HG03460 (cell line): ENCODE measurements at regions not wholly inside any gene's neighbourhood (a gene's known extent, or its start where the extent isn't known, plus 50 kb on each side); places are given as distances from the start of the nearest gene placed in this dataset.
"Not testable (repeated sequence)": the region's sequence is repeated elsewhere in the genome, so short reads cannot be mapped to it uniquely, and the experiment has no call there.

ENCODE experiments used
- ATAC-seq: cut with Tn5 transposase; IDR thresholded peaks from one replicate; pipeline ENCODE4 v1.9.1; 2021; ENCODE audit not compliant: unreplicated experiment

DNA sequence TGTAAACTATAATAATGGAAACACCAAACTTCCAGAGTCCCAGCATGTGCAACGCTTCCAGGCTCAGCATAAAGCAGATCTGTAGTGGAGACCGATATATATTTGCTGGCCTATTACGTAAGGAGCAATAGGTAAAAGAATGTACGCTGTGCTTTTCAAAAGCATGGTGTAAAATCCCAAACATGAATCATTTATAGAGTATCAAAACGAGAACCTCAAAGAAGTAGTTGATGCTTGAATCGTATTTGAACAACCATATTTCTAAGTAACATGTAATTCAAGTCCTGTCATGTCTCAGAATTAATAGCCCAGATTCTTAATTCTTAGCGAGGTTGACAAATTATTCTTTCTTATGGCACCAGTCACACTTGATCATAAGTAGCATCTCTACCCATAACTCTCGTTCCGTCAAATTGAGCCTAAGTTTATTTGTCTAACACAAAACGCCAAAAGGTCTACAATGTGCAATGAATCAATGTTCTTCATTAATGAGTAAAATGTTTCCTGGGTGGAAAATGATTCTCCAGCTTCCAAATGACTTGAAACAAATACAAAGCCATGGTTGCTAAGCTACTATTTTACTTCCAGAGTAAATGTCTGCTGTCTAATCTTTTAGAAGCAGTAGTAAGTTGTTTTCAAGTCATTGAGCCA, 811.5 kb upstream of the FRG1 start:
- ATAC-seq: no peak

DNA sequence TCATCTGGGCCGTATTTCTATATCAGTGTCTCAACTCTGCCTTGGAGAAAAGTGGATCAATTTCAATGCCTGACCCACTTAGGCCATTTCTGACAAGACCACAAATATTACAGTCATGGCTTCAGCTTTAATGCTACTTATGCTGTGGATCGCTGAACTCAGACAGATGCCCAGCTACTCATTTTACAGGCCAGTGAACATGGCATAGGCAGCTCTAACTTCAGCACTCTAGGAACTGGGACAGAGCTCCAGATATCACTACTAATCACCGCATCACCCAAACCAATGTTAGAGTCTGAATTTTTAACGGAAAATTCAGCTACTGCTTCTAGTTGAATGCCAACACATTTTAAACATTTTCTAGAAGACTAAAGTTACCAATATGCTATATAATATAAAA, 809.6 kb upstream of the FRG1 start:
- no peak for ATAC-seq

DNA sequence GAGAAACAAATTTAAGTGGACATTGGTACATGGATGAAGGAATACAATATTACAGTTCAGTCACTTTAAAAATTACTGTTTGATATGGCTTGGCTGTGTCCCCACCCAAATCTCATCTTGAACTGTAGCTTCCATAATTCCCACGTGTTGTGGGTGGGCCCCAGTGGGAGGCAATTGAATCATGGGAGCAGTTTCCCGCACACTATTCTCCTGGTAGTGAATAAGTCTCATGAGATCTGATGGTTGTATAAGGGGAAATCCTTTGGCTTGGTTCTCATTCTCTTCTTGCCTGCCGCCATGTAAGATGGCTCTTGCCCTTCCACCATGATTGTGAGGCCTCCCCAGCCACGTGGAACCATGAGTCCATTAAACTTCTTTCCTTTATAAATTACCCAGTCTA, 804.2 kb upstream of the FRG1 start:
- no peak for ATAC-seq

DNA sequence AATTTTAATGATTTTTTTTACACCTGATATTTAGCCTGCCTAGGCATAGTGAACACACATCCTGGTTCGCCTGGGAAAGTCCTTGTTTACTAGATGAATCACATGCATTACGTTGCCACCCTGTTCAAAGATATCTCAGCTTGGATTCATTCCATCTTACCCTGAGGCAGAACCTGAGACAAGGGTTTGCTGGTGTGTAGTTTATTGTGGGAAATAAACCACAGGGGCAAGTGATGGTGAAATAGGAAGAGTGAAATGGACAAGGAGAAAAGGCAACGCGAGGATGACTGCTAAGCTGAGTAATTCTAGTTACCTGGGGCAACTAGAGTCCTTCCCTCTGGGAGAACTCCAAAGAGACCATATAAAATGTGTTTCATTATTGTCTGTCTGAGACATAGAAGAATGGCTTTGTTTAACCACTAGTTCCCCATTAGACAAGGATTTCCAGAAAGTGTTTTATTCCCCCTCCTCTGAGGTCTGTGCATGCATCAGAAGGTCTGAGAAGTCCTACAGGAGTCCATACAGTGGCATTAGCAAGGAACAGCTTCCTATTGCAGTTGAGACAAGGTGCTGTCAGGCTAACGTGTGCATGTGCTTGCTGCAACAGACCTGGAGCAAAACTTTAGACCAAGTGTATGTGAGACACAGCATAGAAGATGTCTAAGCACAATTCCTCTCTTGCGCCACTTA, 797.3 kb upstream of the FRG1 start:
- ATAC-seq: no peak

DNA sequence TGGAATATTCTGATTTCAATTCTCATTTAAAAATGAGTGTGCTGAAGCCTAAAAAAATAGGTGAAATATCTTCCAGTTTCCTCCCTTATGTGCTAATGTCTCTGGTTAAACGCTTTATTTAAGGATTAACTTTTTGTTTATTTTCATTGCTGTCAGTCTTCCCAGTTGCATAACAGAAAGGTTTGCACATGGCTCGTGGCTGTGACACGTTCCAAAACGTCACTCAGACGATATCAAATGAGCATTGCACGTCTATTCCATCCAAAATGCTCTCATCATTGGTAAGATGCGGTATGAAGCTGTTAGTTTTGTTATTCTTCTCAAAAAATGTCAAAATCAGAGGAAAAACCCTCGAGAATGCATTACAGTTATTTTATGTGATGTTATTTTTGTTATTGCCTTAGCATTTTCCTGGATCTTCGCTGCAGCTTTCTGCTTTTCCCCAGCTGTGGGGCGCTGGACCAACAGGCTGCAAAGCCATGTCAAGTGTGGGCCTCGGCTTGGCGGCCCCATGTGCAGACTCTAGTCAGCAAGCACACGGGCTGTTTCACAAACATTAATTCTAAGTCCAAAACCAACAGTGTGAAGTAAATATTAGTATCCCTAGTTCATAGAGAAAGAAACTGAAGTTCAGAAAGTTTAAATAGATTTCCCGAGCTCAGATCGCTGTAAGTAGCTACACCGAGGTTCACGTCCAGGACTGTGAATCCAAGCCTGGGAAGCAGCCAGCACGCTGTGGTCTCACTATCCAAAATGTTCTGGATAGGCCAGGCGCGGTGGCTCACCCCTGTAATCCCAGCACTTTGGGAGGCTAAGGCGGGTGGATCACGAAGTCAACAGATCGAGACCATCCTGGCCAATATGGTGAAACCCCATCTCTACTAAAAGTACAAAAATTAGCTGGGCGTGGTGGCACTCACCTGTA, 793.4 kb upstream of the FRG1 start:
- ATAC-seq: no peak

DNA sequence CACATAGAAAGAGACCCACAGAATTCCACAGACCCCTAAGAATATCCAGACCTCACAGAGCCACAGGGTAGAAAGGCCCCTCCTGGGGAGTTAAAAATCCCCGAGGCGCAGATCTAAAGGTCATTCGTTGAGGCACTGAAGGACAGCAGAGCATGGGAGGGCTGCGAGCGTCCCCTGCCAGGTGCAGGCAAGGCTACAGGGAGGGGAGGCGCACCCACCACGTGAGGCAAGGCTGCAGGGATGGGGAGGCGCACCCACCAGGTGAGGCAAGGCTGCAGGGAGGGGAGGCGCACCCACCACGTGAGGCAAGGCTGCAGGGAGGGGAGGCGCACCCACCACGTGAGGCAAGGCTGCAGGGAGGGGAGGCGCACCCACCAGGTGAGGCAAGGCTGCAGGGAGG, 785.6 kb upstream of the FRG1 start:
- ATAC-seq: not testable (repeated sequence)

DNA sequence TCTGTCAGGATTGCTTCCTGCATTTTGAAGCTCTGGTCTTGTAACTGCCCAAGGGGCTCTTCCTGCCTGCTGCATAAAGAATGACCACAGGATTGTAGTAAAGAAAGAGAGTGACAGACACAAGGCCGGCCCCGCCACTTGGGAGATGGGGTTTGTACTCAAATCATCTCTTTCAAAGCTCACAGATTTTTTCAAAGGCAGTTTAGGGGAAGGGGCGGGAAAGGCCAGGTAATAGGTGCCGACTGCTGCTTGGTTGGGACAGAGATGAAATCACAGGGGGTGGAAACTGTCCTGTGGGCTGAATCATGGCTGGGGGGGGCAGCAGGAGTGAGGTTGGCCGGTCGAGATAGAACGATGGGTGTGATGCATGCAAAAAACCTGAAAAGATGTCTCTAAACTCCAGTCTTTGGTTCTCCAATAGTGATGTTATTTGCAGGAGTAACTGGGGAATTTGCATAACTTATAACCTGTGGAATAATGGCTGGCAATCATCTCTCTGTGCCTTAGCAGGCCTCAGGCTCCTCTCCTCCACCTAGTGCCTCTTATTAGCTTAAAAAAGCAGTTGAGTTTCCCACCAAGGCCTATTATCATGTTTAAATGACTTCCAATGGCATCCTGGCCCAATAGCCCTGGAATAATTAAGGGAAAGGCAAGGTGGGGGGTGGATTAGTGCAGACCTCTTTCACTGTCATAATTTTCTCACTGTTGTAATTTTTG, 778.4 kb upstream of the FRG1 start:
- ATAC-seq: no peak

DNA sequence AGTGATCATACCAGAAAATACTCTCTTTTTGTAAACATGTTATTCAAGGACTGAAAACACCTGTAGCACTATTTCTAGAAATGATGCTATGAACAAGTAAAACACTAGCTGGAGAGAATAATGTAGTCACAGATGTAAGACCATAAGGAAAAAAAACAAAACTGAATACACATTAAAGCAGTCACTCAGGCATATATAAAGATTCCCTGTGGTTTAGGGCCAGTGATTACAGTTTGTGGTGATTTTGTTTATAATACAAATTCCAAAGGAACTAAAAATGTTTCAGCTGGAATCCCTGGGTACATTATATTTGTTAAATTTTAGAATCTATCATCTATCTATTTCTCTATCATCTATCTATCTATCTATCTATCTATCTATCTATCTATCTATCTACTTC, 777.8 kb upstream of the FRG1 start:
- ATAC-seq: no peak

DNA sequence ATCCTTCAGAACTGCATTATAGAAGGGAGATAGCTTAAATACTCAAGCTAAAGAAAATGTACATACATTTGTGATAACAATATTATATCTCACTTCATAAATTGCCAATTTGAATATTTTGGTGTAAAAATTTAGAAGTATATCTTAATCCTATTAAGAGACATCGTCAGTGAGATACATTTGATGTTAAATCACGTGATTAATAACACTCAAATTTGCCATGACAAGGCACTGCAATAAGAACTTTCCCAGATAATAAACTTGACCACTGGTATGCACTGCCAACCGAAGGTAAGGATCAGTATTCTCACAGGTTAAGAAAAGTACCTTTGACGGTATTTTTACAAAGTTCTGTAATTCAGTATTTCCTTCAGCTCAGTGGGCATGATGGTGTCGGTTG, 764.7 kb upstream of the FRG1 start:
- no peak for ATAC-seq

DNA sequence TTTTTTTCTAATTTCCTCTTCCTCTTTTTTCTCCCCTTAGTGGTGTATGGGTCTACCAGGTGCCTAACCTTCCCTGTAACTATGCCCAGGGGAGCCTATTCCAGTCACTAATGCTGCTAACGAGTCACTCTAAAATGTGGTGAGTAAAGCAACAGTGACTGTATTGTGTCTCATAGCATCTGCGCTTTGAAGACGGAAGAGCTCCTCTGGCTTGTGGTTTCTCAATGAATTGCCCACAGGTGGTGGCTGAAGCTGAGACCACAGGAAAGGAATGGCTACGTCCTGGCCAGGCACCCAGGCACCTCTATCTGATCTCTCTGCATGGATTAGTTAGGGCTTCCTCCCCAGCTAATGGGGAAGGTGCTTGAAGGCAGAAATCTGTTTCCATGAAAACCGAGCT, 763.5 kb upstream of the FRG1 start:
- ATAC-seq: no peak

DNA sequence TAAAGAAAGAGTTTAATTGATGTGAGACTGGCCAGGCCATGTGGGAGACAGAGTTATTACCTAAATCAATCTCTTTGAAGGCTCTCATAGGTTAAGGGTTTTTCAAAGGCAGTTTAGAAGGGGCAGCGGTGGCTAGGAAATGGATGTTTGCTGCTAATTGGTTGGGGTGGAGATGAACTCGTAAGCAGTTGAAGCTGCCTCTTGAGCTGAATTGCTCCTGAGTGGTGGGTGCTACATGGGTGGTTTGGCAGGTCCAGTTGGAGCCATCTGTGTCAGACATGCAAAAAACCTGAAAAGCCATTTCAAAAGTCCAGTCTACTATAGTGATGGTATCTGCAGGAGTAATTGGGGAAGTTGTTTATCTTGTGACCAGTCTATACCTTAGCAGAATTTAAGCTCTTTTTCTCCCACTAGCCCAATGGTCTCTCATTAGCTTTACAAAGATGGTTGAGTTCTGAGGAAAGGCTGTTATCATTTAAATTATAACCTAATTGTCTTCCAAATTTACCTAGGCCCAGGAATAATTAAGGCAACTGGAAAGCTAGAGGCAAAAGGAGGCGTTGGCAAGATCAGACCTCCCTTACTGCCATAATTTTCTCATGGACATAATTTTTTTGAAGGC, 762.4 kb upstream of the FRG1 start:
- ATAC-seq: no peak

DNA sequence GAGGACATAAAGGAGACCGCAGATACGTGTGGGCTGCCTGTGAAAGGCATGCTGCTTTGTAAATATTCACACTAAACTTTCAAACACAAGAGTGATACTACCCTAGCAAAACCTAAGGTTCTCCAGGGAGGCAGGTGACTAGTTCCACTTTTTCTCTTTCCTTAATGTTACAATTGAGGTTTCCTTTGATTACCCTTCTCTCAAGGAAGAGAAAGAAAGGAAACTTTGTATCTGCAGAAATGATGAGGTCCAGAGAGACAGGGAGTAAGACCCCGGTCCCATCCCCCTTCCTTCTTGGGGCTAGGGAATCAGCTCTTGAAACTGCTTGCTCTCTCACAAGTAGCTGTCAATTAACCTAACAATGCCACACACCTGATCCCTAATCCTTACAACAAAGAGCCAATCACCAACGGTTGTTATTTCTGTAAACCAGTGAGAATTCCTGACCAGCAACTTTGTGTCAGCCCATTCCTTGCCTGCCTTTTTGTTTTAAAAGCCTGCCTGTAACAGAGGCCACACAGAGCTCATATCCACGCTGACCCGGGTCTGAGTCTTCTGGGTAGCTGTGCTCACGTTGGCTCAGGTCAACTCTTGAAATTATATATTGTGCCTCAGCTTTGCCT, 754.8 kb upstream of the FRG1 start:
- no peak for ATAC-seq

DNA sequence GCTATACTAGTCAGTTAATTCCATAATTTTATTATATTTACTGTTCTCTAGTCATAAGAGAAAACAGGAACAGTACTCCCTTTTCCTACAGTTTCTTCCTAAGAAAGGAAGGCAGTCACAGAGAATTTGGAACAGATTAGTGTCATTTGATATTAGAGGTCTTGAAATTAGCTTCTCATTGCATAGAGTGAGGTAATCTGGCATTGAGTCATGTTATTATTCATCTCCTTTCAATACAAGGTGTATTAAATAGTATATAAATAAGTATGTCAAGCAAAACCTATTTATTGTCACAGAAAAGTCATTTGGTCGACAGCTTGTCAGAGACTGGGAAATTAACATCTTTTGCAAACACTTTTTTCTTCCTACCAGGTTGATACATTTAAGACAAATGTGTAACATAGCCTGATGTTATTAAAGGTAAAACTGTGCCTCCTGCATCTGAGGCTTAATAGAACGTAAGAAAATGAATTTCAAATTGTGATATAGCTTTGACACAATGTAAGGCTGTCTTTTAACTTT, 753.1 kb upstream of the FRG1 start:
- no peak for ATAC-seq

DNA sequence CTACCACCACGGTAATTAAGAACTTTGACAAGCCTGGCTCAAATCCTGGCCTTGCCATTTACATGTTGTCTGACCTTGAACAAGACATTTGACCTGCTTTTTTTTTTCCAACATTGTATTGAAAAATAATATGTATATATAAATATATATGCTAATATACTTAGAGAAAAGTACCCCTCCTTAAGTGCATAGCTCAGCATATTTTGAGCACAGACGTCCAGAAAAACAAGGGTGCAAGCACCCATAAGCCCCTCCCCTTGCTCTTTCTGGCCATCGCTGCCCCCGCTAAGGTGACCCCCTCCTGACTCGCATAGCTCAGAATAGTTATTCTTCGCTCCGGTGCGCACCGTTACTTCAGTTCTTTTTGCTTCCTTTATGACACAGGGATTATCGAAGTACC, 742.0 kb upstream of the FRG1 start:
- no peak for ATAC-seq

DNA sequence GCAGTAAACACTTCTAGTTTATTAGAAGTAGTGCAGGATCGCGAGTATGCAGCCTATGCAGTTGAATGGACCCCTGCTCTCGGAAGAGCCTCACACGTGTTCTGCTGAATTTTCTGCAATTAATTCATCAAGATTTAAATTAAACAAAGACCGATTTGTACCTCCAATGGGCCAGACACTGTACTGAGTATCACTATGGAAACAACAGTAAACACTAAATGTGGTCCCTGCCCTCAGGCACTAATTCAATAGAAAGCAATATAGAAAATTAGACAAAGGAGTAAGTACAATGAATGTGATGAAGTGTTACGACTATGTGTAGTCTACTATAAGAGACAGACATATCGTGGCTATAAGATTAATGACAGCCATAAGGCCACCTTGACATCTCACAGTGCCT, 740.3 kb upstream of the FRG1 start:
- ATAC-seq: no peak

DNA sequence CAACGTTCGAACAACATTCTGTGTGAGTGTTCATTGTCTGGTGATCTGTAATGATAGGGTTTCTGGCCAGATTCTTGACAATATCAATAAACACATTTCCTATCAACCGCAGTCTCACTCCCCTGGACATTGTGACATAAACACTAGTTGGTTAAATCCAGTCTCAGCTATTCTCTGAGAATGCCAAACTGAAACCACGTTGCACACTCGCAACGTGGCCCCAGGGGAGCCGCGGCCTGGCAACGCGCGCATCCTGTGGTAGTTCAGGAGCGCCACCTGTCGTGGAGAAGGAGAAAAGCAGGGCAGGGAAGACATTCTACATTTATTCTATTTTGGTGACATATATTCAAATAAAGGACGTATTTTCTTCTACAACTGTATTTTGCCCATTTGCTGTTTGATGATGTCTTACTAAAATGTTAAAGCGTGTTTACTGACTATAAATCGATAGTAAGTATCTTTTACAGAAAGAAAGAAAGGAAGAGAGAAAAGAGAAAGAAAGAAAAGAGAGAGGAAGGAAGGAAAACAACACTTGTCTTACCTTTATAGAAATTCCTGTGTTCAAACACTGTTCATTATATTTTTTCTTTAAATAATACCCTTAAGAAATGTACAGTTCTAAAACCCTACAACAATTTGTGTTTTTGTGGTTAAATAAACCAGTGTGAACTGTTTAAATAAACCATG, 738.3 kb upstream of the FRG1 start:
- no peak for ATAC-seq

DNA sequence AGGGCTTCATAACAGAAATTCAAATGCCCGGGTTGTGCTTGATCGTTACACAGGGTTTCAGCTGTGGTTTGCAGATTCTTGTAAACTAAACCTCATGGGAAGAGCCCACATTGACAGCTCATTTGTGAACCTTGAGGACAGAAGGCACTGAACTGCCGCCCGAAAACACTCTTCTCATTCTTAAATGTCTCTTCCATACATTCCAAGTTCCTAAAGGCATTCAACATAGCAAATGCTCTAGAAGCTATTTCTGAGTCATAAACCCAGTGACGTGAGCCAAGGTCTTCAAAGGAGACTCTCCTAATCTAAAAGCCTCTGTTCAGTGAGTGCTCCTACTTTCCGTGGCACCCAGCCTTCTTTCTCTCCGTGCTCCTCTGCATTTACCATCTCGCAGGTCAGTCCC, 737.8 kb upstream of the FRG1 start:
- no peak for ATAC-seq

DNA sequence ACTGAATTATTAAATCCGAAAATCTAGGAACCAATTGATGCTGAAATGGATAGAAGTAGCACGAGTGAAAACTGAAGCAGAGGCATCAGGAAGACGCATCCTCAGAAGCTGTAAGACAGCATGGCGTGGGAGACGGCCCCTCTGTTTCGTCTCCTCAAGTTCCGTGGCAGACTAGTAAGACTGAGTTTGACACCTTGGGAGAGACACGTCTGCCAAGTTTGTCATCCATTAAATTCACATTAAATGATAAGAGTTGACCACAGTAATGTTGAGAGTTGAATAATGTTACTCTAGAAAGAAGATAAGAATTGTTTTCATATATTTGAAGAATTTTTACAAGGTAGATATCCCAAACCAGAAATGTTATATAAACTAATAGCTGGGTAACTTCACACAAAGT, 736.1 kb upstream of the FRG1 start:
- no peak for ATAC-seq

DNA sequence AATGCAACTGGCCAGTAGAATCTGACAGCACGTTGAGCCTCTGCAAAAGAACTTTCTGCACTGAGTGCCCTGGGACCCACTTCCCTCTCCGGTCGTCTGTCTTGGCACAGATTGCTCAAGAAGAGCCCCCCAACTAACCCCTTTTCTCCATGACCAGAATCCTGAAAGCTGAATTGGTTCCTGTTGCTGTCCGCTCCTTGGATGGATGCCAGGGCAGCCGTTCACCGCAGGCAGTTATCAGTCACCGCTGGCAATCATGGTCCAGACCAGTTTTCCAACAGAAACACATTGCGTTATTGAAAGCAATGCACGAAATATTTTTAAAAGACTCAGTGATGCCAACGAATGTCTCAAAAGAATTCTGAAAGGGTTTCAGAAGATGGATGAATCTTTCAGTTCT, 733.7 kb upstream of the FRG1 start:
- ATAC-seq: no peak

DNA sequence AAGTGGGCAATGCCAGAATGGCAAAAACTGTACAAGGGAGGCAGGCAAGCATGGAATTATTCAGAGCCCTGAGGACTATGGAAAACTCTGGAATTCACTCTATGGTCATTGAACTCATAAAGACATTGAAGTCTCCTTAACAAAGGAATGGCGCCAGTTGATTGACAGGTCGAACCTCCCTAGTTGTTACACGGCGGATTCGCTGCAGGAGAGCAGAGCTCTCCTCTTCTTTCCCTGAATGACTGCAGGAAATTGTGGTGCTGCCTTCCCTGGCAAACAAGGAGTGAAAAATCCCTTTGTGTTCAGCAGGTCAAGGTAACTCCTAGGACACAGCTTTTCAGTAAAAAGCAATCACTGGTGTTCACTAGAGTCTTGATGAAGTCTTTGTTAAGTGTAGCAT, 732.8 kb upstream of the FRG1 start:
- ATAC-seq: no peak
